ENCODE measurements at regions not wholly inside any gene's neighbourhood (a gene's known extent, or its start where the extent isn't known, plus 50 kb on each side); places are given as distances from the start of the nearest gene placed in this dataset.

GRCh38 chr10:59012839-59013238 is 163.6 kb upstream of the PHYHIPL start:
- ChIA-PET POLR2A (ENCODE audit: unreplicated experiment) (no interaction called here), CTCF (no interaction called here)
- H3K4ac ChIP-seq (ENCODE audit: low read depth, low read length): no peak overlapping the region
- no peak overlapping the region for H4K91ac ChIP-seq (ENCODE audit: insufficient read depth, low read depth, low read length)
- no peak overlapping the region for H2AFZ ChIP-seq (replicated peaks; ENCODE audit: low read length, poor library complexity)
- no peak overlapping the region for H3K9ac ChIP-seq (ENCODE audit: low read depth, low read length)
- DNase-seq: no peak
- no peak overlapping the region for H4K5ac ChIP-seq (ENCODE audit: low read depth, low read length)
- H3K27ac ChIP-seq (ENCODE audit: insufficient read depth, low read length): no peak overlapping the region
- H3K4me2 ChIP-seq (ENCODE audit: low read depth, low read length): no peak overlapping the region
- no peak overlapping the region for H3K14ac ChIP-seq (replicated peaks; ENCODE audit: low read depth, low read length)
- no peaks in the 10 kb centered on the region for H4K20me1 ChIP-seq (ENCODE audit: insufficient read depth, low read length)
- in situ Hi-C loops (cut with MboI; ENCODE audit: low sequenced_read_pairs) (no loop called here), intact Hi-C loops (cut with micrococcal nuclease) (no loop called here), dilution Hi-C loops (cut with HindIII; ENCODE audit: low sequenced_read_pairs, unreplicated experiment) (no loop called here)
- H3K36me3 ChIP-seq (ENCODE audit: control insufficient read depth, insufficient read depth, low read length): no peaks in the 10 kb centered on the region
- no peak overlapping the region for H2AK9ac ChIP-seq (replicated peaks; ENCODE audit: low read depth, low read length, poor library complexity)
- no peak overlapping the region for H3K56ac ChIP-seq (ENCODE audit: extremely low read depth, insufficient read depth, low read length)
- no peaks in the 10 kb centered on the region for H3K79me1 ChIP-seq (ENCODE audit: low read depth in 1 of 2, low read length in 2 of 2)
- H2BK15ac ChIP-seq (ENCODE audit: low read depth, low read length): no peak overlapping the region
- no peak overlapping the region for H2BK5ac ChIP-seq (ENCODE audit: low read depth, low read length, poor library complexity, severe bottlenecking)
- H3K9me3 ChIP-seq (ENCODE audit: control insufficient read depth, insufficient read depth, low read length): no peaks in the 10 kb centered on the region
- H4K8ac ChIP-seq (ENCODE audit: low read depth in 2 of 2, low read length in 2 of 2): no peak overlapping the region
- no CpG with 5 or more reads among the region's 3 CpGs for WGBS, 2 experiments (ENCODE audit: extremely low coverage in 2 of 2, insufficient read length in 1 of 2)
- BruUV-seq (replicated peaks): no TSS peak
- no peak overlapping the region for H3K4me3 ChIP-seq (ENCODE audit: insufficient read depth, low read depth, low read length)
- H3K27me3 ChIP-seq (ENCODE audit: control insufficient read depth, insufficient read depth, low read length): no peaks in the 10 kb centered on the region
- H3K9me1 ChIP-seq (ENCODE audit: insufficient read depth, low read length): no peaks in the 10 kb centered on the region
- no peak overlapping the region for H2BK120ac ChIP-seq (ENCODE audit: low read depth, low read length)
- no peak overlapping the region for H2AK5ac ChIP-seq (ENCODE audit: low read depth, low read length)
- no peak overlapping the region for H3K23ac ChIP-seq (ENCODE audit: low read depth, low read length)
- ATAC-seq (ENCODE audit: low read depth): no peak
- no peaks in the 10 kb centered on the region for H3K4me1 ChIP-seq (ENCODE audit: control insufficient read depth, insufficient read depth, low read length)
- H2BK20ac ChIP-seq (ENCODE audit: low read depth, low read length): no peak overlapping the region
- TF ChIP-seq CTCF (conservative IDR thresholded peaks at IDR 0.05; ENCODE audit: low read depth, low read length) (no peak), FOS (IDR thresholded peaks at IDR 0.05; ENCODE audit: low read depth, low read length) (no peak), CHD1 (IDR thresholded peaks at IDR 0.05; ENCODE audit: low read depth, low read length) (no peak), CEBPB (IDR thresholded peaks at IDR 0.05; ENCODE audit: low read depth, low read length) (no peak)
- H3K18ac ChIP-seq (ENCODE audit: low read depth, low read length): no peak overlapping the region
